ENCODE measurements at regions not wholly inside any gene's neighbourhood (a gene's known extent, or its start where the extent isn't known, plus 50 kb on each side); places are given as distances from the start of the nearest gene placed in this dataset.

- TF ChIP-seq POLR2AphosphoS5 (IDR thresholded peaks at IDR 0.05): no peak
- no peak for TF ChIP-seq RAD21 (conservative IDR thresholded peaks at IDR 0.05)
- no peak for TF ChIP-seq REST (IDR thresholded peaks at IDR 0.05; ENCODE audit: borderline replicate concordance)
- TF ChIP-seq CTCF (IDR thresholded peaks at IDR 0.05; ENCODE audit: poor library complexity, severe bottlenecking): no peak
- TF ChIP-seq TAF1 (IDR thresholded peaks at IDR 0.05; ENCODE audit: low read depth): no peak
- no peak for TF ChIP-seq EZH2 (IDR thresholded peaks at IDR 0.05; ENCODE audit: borderline replicate concordance, insufficient read depth, low read length, poor library complexity, severe bottlenecking)
- TF ChIP-seq EP300 (conservative IDR thresholded peaks at IDR 0.05; ENCODE audit: poor library complexity, severe bottlenecking): no peak
Observed at GRCh38 chr2:16962505-16962904, 296.9 kb upstream of the CYRIA start.

All from neural cell (in vitro differentiated cells).